Ectodermal cell (in vitro differentiated cells): ENCODE measurements at regions not wholly inside any gene's neighbourhood (a gene's known extent, or its start where the extent isn't known, plus 50 kb on each side); places are given as distances from the start of the nearest gene placed in this dataset.
"Not testable (repeated sequence)": the region's sequence is repeated elsewhere in the genome, so short reads cannot be mapped to it uniquely, and the experiment has no call there.

ENCODE experiments used
- H3K27ac ChIP-seq: 2 replicates; pipeline ENCODE4 v1.7.0; 2013; ENCODE audit warnings: mild to moderate bottlenecking, low read depth, low read length; ENCODE audit not compliant: insufficient read depth, poor library complexity, severe bottlenecking
- H3K27me3 ChIP-seq: 2 replicates; pipeline ENCODE4 v1.7.0; 2013; ENCODE audit warnings: mild to moderate bottlenecking, low read length; ENCODE audit not compliant: insufficient read depth, control insufficient read depth, poor library complexity, severe bottlenecking
- H3K36me3 ChIP-seq: one replicate; pipeline ENCODE4 v1.7.0; 2013; ENCODE audit warnings: low read length; ENCODE audit not compliant: control insufficient read depth, insufficient read depth
- H3K4me1 ChIP-seq: one replicate; pipeline ENCODE4 v1.7.0; 2013; ENCODE audit warnings: low read length; ENCODE audit not compliant: control insufficient read depth, insufficient read depth
- H3K4me3 ChIP-seq: 2 replicates; pipeline ENCODE4 v1.7.0; 2013; ENCODE audit warnings: low read depth, low read length, control low read depth; ENCODE audit not compliant: insufficient read depth
- H3K9me3 ChIP-seq: 2 replicates; pipeline ENCODE4 v1.7.0; 2013; ENCODE audit warnings: mild to moderate bottlenecking, low read length, moderate library complexity; ENCODE audit not compliant: control insufficient read depth
- WGBS, 2 experiments: methylation state at CpG; one replicate each; pipeline ENCODE4 v1.1.7; 2013; ENCODE audit warnings: missing lambda C conversion rate in 2 of 2; 5-methylcytosine and 5-hydroxymethylcytosine counted together

- Histone ChIP-seq H3K9me3 (no peaks in the 10 kb centered on the region), H3K4me1 (no peaks in the 10 kb centered on the region), H3K4me3 (no peak overlapping the region), H3K27me3 (no peaks in the 10 kb centered on the region), H3K27ac (no peak overlapping the region), H3K36me3 (no peaks in the 10 kb centered on the region)
Measured at GRCh38 chr14:27314231-27314630, 716.4 kb upstream of the NOVA1 start.

- no peaks in the 10 kb centered on the region for H3K4me1 ChIP-seq
- no peaks in the 10 kb centered on the region for H3K27me3 ChIP-seq
- no peaks in the 10 kb centered on the region for H3K9me3 ChIP-seq
- no peak overlapping the region for H3K4me3 ChIP-seq
- no peak overlapping the region for H3K27ac ChIP-seq
- 79 to 98% methylated on average over 2 to 3 of the region's 4 CpGs for WGBS, 2 experiments
- H3K36me3 ChIP-seq = no peaks in the 10 kb centered on the region
Measured at GRCh38 chr14:27315477-27315876, 717.6 kb upstream of the NOVA1 start.

- no peaks in the 10 kb centered on the region for H3K27me3 ChIP-seq
- no peaks in the 10 kb centered on the region for H3K36me3 ChIP-seq
- no peak overlapping the region for H3K4me3 ChIP-seq
- H3K27ac ChIP-seq = no peak overlapping the region
- no peaks in the 10 kb centered on the region for H3K9me3 ChIP-seq
- H3K4me1 ChIP-seq = no peaks in the 10 kb centered on the region
Measured at GRCh38 chr14:27315947-27316346, 718.1 kb upstream of the NOVA1 start.

- H3K27ac ChIP-seq = no peak overlapping the region
- no peaks in the 10 kb centered on the region for H3K4me1 ChIP-seq
- 89% methylated on average over 1 of the region's 1 CpG for whole genome bisulfite sequencing, 2 experiments
- H3K27me3 ChIP-seq = no peaks in the 10 kb centered on the region
- no peaks in the 10 kb centered on the region for H3K9me3 ChIP-seq
- no peak overlapping the region for H3K4me3 ChIP-seq
- no peaks in the 10 kb centered on the region for H3K36me3 ChIP-seq
Measured at GRCh38 chr14:27318774-27319420, 721.1 kb upstream of the NOVA1 start.

GRCh38 chr14:27320261-27320660 lies 722.4 kb upstream of the NOVA1 start:
- no peaks in the 10 kb centered on the region for H3K36me3 ChIP-seq

GRCh38 chr14:27327095-27327494 lies 729.3 kb upstream of the NOVA1 start:
- Histone ChIP-seq H3K27ac (no peak overlapping the region), H3K36me3 (no peaks in the 10 kb centered on the region), H3K27me3 (no peaks in the 10 kb centered on the region), H3K9me3 (no peaks in the 10 kb centered on the region), H3K4me3 (no peak overlapping the region), H3K4me1 (no peaks in the 10 kb centered on the region)
- 79 to 88% methylated on average over 3 of the region's 3 CpGs for WGBS, 2 experiments

More at GRCh38 chr14:27320261-27320660, 722.4 kb upstream of the NOVA1 start:
- H3K27ac ChIP-seq = no peak overlapping the region
- H3K27me3 ChIP-seq = no peaks in the 10 kb centered on the region
- no peaks in the 10 kb centered on the region for H3K9me3 ChIP-seq
- H3K4me1 ChIP-seq = no peaks in the 10 kb centered on the region
- no peak overlapping the region for H3K4me3 ChIP-seq

- H3K9me3 ChIP-seq = no peaks in the 10 kb centered on the region
- no peaks in the 10 kb centered on the region for H3K4me1 ChIP-seq
- H3K4me3 ChIP-seq = no peak overlapping the region
- WGBS, 2 experiments = 84 to 92% methylated on average over 2 of the region's 2 CpGs
- H3K27ac ChIP-seq = no peak overlapping the region
- H3K36me3 ChIP-seq = no peaks in the 10 kb centered on the region
- no peaks in the 10 kb centered on the region for H3K27me3 ChIP-seq
Measured at GRCh38 chr14:27338012-27338411, 740.2 kb upstream of the NOVA1 start.

GRCh38 chr14:27363036-27363435 lies 765.2 kb upstream of the NOVA1 start:
- not testable (repeated sequence) for H3K27me3 ChIP-seq, H3K4me3 ChIP-seq, H3K4me1 ChIP-seq, H3K27ac ChIP-seq, H3K36me3 ChIP-seq, H3K9me3 ChIP-seq
- WGBS, 2 experiments = 87 to 90% methylated on average over 8 of the region's 8 CpGs

GRCh38 chr14:27366596-27366995 lies 768.8 kb upstream of the NOVA1 start:
- H3K4me1 ChIP-seq = no peaks in the 10 kb centered on the region
- H3K27me3 ChIP-seq = no peaks in the 10 kb centered on the region
- no peaks in the 10 kb centered on the region for H3K36me3 ChIP-seq
- H3K4me3 ChIP-seq = no peak overlapping the region
- H3K9me3 ChIP-seq = no peaks in the 10 kb centered on the region
- WGBS, 2 experiments = 91 to 100% methylated on average over 4 of the region's 5 CpGs
- no peak overlapping the region for H3K27ac ChIP-seq

GRCh38 chr14:27367345-27367744 lies 769.5 kb upstream of the NOVA1 start:
- Histone ChIP-seq H3K4me1 (no peaks in the 10 kb centered on the region), H3K27me3 (no peaks in the 10 kb centered on the region), H3K27ac (no peak overlapping the region), H3K9me3 (no peaks in the 10 kb centered on the region), H3K36me3 (no peaks in the 10 kb centered on the region), H3K4me3 (no peak overlapping the region)
- WGBS, 2 experiments = 83% methylated on average over 1 of the region's 1 CpG; no CpG with 5 or more reads in 1 of the 2 experiments

- no peaks in the 10 kb centered on the region for H3K36me3 ChIP-seq
- H3K27me3 ChIP-seq = no peaks in the 10 kb centered on the region
- no peak overlapping the region for H3K4me3 ChIP-seq
- no peaks in the 10 kb centered on the region for H3K9me3 ChIP-seq
- no peaks in the 10 kb centered on the region for H3K4me1 ChIP-seq
- WGBS, 2 experiments = no CpG with 5 or more reads among the region's 1 CpG
- no peak overlapping the region for H3K27ac ChIP-seq
Measured at GRCh38 chr14:27370074-27370473, 772.2 kb upstream of the NOVA1 start.
